ENCODE measurements at regions not wholly inside any gene's neighbourhood (a gene's known extent, or its start where the extent isn't known, plus 50 kb on each side); places are given as distances from the start of the nearest gene placed in this dataset.

- Histone ChIP-seq H2BK120ac (ENCODE audit: low read depth, low read length) (no peak overlapping the region), H4K8ac (ENCODE audit: low read depth in 2 of 2, low read length in 2 of 2) (no peak overlapping the region), H3K27ac (ENCODE audit: insufficient read depth, low read length) (no peak overlapping the region), H3K79me1 (ENCODE audit: low read depth in 1 of 2, low read length in 2 of 2) (no peaks in the 10 kb centered on the region), H2BK5ac (ENCODE audit: low read depth, low read length, poor library complexity, severe bottlenecking) (no peak overlapping the region), H3K9me1 (ENCODE audit: insufficient read depth, low read length) (no peaks in the 10 kb centered on the region), H2BK20ac (ENCODE audit: low read depth, low read length) (no peak overlapping the region), H3K27me3 (ENCODE audit: control insufficient read depth, insufficient read depth, low read length) (no peaks in the 10 kb centered on the region), H3K36me3 (ENCODE audit: control insufficient read depth, insufficient read depth, low read length) (no peaks in the 10 kb centered on the region), H4K5ac (ENCODE audit: low read depth, low read length) (no peak overlapping the region), H4K20me1 (ENCODE audit: insufficient read depth, low read length) (no peaks in the 10 kb centered on the region), H2AK9ac (replicated peaks; ENCODE audit: low read depth, low read length, poor library complexity) (no peak overlapping the region), H3K4me2 (ENCODE audit: low read depth, low read length) (no peak overlapping the region), H2AFZ (replicated peaks; ENCODE audit: low read length, poor library complexity) (no peak overlapping the region), H3K4me1 (ENCODE audit: control insufficient read depth, insufficient read depth, low read length) (no peaks in the 10 kb centered on the region), H3K9ac (ENCODE audit: low read depth, low read length) (no peak overlapping the region), H3K18ac (ENCODE audit: low read depth, low read length) (no peak overlapping the region), H3K14ac (replicated peaks; ENCODE audit: low read depth, low read length) (no peak overlapping the region), H4K91ac (ENCODE audit: insufficient read depth, low read depth, low read length) (no peak overlapping the region), H3K4ac (ENCODE audit: low read depth, low read length) (no peak overlapping the region), H3K56ac (ENCODE audit: extremely low read depth, insufficient read depth, low read length) (no peak overlapping the region), H3K9me3 (ENCODE audit: control insufficient read depth, insufficient read depth, low read length) (no peaks in the 10 kb centered on the region), H2AK5ac (ENCODE audit: low read depth, low read length) (no peak overlapping the region), H3K4me3 (ENCODE audit: insufficient read depth, low read depth, low read length) (no peak overlapping the region), H3K23ac (ENCODE audit: low read depth, low read length) (no peak overlapping the region), H2BK15ac (ENCODE audit: low read depth, low read length) (no peak overlapping the region)
- no peak for TF ChIP-seq NFE2L2 (IDR thresholded peaks at IDR 0.05; ENCODE audit: low read depth, low read length)
- ChIA-PET CTCF (interaction anchor here (0.5 kb wide), 1 partner anchor 21 kb away, joined by 5 read pairs; no protein-coding TSS in a partner anchor), POLR2A (ENCODE audit: unreplicated experiment) (no interaction called here)
- DNase-seq (no peak), ATAC-seq (ENCODE audit: low read depth) (no peak)
- no TSS peak for BruUV-seq (replicated peaks)
- WGBS, 2 experiments (ENCODE audit: extremely low coverage in 2 of 2, insufficient read length in 1 of 2): 100% methylated on average over 1 of the region's 3 CpGs; no CpG with 5 or more reads in 1 of the 2 experiments
- in situ Hi-C loops (cut with MboI; ENCODE audit: low sequenced_read_pairs): no loop called here
- intact Hi-C loops (cut with micrococcal nuclease): no loop called here
- dilution Hi-C loops (cut with HindIII; ENCODE audit: low sequenced_read_pairs, unreplicated experiment): no loop called here
These were observed 508.0 kb downstream of the MDFIC start for GRCh38 chr7:115429918-115430317.
